H1 (cell line): ENCODE measurements at regions not wholly inside any gene's neighbourhood (a gene's known extent, or its start where the extent isn't known, plus 50 kb on each side); places are given as distances from the start of the nearest gene placed in this dataset.

Experiments used
- ATF2 ChIP-seq: IDR thresholded peaks from 2 replicates; pipeline ENCODE4 v1.6.1; 2012; ENCODE audit warnings: low read length, inconsistent platforms
- EZH2 ChIP-seq: fragments of 200-600 bp; sonication (generic); IDR thresholded peaks from 2 replicates; pipeline ENCODE4 v1.7.1; 2012; ENCODE audit warnings: low read depth, mild to moderate bottlenecking, moderate library complexity, low read length, inconsistent platforms; ENCODE audit not compliant: severe bottlenecking
- POLR2A ChIP-seq, 2 experiments: IDR thresholded peaks; 1 replicate in 1 of 2; 2 replicates in 1 of 2; pipeline ENCODE4 v1.6.1; 2011; ENCODE audit warnings: low read depth in 2 of 2, low read length in 2 of 2, mild to moderate bottlenecking in 2 of 2; ENCODE audit errors: control extremely low read depth in 1 of 2
- RNF2 ChIP-seq: fragments of 200-900, 300-1000 bp; sonication (generic); IDR thresholded peaks from 2 replicates; pipeline ENCODE4 v1.7.1; 2016; ENCODE audit warnings: borderline replicate concordance, low read depth, mild to moderate bottlenecking, antibody characterized with exemption, low read length; ENCODE audit not compliant: poor library complexity, severe bottlenecking; ENCODE audit errors: missing control alignments
- TCF12 ChIP-seq: IDR thresholded peaks from 2 replicates; pipeline ENCODE4 v1.6.1; 2011; ENCODE audit warnings: low read depth, mild to moderate bottlenecking, low read length
- YY1 ChIP-seq: IDR thresholded peaks from 2 replicates; pipeline ENCODE4 v1.6.1; 2011; ENCODE audit warnings: low read depth, mild to moderate bottlenecking, low read length
- TF ChIP-seq, protein P1 (sequence below), 3 experiments: IDR thresholded peaks; 1 replicate in 2 of 3; 2 replicates in 1 of 3; pipeline versions ENCODE4 v1.5.1 to v1.6.1; 2011; ENCODE audit warnings: low read length in 3 of 3, mild to moderate bottlenecking in 3 of 3, inconsistent platforms in 2 of 3, low read depth in 1 of 3, moderate library complexity in 1 of 3; ENCODE audit not compliant: insufficient read depth in 1 of 3; ENCODE audit errors: control extremely low read depth in 1 of 3

DNA sequence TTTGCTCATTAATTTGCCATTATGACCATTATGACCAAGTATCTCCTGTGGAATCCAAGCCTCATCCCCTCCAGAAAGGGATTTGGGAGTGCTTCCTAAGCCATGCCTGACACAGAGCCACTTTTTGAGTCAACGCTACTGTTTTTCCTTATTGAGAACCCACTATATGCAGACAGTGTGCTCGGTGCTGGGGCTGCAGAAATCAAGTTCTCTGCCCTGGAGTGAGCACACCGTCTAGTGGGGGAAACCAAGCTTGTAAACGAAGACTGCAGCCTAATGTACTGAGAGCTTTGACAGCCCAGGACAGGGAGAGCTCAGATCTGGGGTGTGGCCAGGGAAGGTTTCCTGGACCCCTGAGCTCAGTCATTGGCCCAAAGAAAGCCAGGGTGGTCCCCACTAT lies 111.0 kb downstream of the ENGASE start:
- TF ChIP-seq YY1: no peak
- TF ChIP-seq RNF2: no peak
- TF ChIP-seq, protein P1, sequence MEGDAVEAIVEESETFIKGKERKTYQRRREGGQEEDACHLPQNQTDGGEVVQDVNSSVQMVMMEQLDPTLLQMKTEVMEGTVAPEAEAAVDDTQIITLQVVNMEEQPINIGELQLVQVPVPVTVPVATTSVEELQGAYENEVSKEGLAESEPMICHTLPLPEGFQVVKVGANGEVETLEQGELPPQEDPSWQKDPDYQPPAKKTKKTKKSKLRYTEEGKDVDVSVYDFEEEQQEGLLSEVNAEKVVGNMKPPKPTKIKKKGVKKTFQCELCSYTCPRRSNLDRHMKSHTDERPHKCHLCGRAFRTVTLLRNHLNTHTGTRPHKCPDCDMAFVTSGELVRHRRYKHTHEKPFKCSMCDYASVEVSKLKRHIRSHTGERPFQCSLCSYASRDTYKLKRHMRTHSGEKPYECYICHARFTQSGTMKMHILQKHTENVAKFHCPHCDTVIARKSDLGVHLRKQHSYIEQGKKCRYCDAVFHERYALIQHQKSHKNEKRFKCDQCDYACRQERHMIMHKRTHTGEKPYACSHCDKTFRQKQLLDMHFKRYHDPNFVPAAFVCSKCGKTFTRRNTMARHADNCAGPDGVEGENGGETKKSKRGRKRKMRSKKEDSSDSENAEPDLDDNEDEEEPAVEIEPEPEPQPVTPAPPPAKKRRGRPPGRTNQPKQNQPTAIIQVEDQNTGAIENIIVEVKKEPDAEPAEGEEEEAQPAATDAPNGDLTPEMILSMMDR (IDR thresholded peaks at IDR 0.05; ENCODE audit: control extremely low read depth in 1 of 3, insufficient read depth in 1 of 3, low read depth in 1 of 3, low read length in 3 of 3): no peak
- TF ChIP-seq POLR2A (IDR thresholded peaks at IDR 0.05; ENCODE audit: control extremely low read depth in 1 of 2, low read depth in 2 of 2, low read length in 2 of 2): no peak
- TF ChIP-seq EZH2: no peak
- TF ChIP-seq ATF2: no peak
- TF ChIP-seq TCF12: no peak
